HEK293T (cell line): ENCODE measurements at regions not wholly inside any gene's neighbourhood (a gene's known extent, or its start where the extent isn't known, plus 50 kb on each side); places are given as distances from the start of the nearest gene placed in this dataset.

Experiments used
- FOXK2 ChIP-seq: fragments of 450-650 bp; IDR thresholded peaks from 2 replicates; pipeline ENCODE4 v1.6.1; 2016; ENCODE audit warnings: mild to moderate bottlenecking
- SUZ12 ChIP-seq: fragments of 450-650 bp; IDR thresholded peaks from 2 replicates; pipeline ENCODE4 v1.6.1; 2016; ENCODE audit warnings: mild to moderate bottlenecking

GRCh38 chr5:164649266-164649665 is 1143.8 kb downstream of the MAT2B start:
- TF ChIP-seq SUZ12 (no peak), FOXK2 (no peak)
